ENCODE measurements at regions not wholly inside any gene's neighbourhood (a gene's known extent, or its start where the extent isn't known, plus 50 kb on each side); places are given as distances from the start of the nearest gene placed in this dataset.

DNA sequence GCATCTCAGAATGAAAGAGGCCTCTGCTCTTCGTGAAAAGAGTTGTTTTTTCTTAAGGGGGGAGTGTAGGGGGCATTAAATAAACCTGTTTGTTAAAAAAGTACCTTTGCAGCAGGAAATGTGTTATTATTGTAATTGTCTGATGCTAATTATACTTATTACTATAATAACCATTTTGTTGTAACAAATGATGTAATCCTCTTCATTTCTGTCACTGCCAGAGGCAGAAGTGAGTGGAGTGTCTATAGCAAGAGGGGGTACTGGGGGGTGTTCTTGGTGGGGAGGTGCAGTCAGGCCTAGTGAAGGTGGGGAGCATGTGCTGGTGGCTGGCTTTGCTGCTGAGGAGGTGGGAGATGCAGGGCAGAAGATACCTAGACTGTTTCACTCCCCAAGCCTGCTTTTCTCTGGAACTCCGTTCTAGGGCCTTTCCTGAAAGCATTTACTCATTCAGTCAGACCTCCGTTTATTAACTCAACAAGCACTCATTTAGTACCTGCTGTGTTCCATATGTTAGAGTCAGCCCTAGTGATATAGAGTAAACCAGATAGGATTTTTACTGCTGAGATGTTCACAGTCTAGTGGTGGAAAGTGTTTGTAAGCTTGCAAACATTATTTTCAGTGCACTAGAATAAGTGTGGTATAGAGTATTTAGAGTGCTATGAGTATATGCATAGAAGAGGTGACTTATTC lies 77.5 kb upstream of the CISTR start:
- WGBS (ENCODE audit: low lambda C conversion rate), result 32% methylated on average over 3 of the region's 3 CpGs
- Histone ChIP-seq H2AFZ (ENCODE audit: low read length) (no peak overlapping the region), H3K9ac (ENCODE audit: insufficient read depth, low read depth, low read length) (no peak overlapping the region), H3K27me3 (ENCODE audit: control insufficient read depth in 1 of 2, insufficient read depth in 2 of 2, low read length in 2 of 2) (peaks cover 0 to 18% of the 10 kb centered on the region in 2 experiments; a peak in 1 of 5 replicates), H3K9me3 (ENCODE audit: low read length) (no peaks in the 10 kb centered on the region), H4K20me1 (ENCODE audit: insufficient read depth, low read length) (no peaks in the 10 kb centered on the region), H3K79me2 (ENCODE audit: insufficient read depth, low read length) (no peaks in the 10 kb centered on the region), H3K4me2 (ENCODE audit: low read depth, low read length) (peak overlapping the region; percentile 25), H3K27ac (ENCODE audit: extremely low read length, insufficient read depth, low read length) (no peak overlapping the region), H3K4me3 (replicated peaks in 1 of 3; ENCODE audit: insufficient read depth in 1 of 3, low read depth in 2 of 3, low read length in 3 of 3) (no peak overlapping the region), H3K36me3 (replicated peaks in 1 of 2; ENCODE audit: control insufficient read depth in 1 of 2, insufficient read depth in 2 of 2, low read length in 2 of 2) (no peaks in the 10 kb centered on the region), H3K4me1 (ENCODE audit: insufficient read depth, low read length) (peaks cover 44% of the 10 kb centered on the region)
- in situ Hi-C loops (cut with HindIII; ENCODE audit: extremely low pct_ligation_motif_present, low pct_unique_long_range_greater_than_20kb), result no loop called here
- DNase-seq (ENCODE audit: low spot score) (no peak), ATAC-seq (no peak), FAIRE-seq (no peak)
- CTCF ChIA-PET (ENCODE audit: low intra/inter-chr PET ratio, low total read pairs), result no interaction called here
- no TSS peak for BruUV-seq (replicated peaks)
- POLR2A ChIA-PET, result no interaction called here
- intact Hi-C loops (cut with micrococcal nuclease; ENCODE audit: unreplicated experiment), result no loop called here
- no peak for TF ChIP-seq ZNF777 (CRISPR knock-in tag; IDR thresholded peaks at IDR 0.05)
- TF ChIP-seq PBX2 (CRISPR knock-in tag; IDR thresholded peaks at IDR 0.05), result no peak
- TF ChIP-seq BHLHE40 (IDR thresholded peaks at IDR 0.05; ENCODE audit: low read length), result no peak
- TF ChIP-seq ZNF574 (CRISPR knock-in tag; IDR thresholded peaks at IDR 0.05), result no peak
- peak in 1 of 2 experiments; percentile 45; a peak in 1 of 4 replicates for TF ChIP-seq ATF4 (CRISPR knock-in tag; IDR thresholded peaks at IDR 0.05)
- no peak for TF ChIP-seq ZSCAN21 (CRISPR knock-in tag; IDR thresholded peaks at IDR 0.05; ENCODE audit: borderline replicate concordance)
- no peak for TF ChIP-seq POLR2AphosphoS5 (IDR thresholded peaks at IDR 0.05; ENCODE audit: low read depth, low read length)
- TF ChIP-seq ZNF225 (CRISPR knock-in tag; IDR thresholded peaks at IDR 0.05), result no peak
- TF ChIP-seq TBP (CRISPR knock-in tag; IDR thresholded peaks at IDR 0.05), result no peak
- TF ChIP-seq ZNF460 (CRISPR knock-in tag; IDR thresholded peaks at IDR 0.05; ENCODE audit: borderline replicate concordance), result no peak
- TF ChIP-seq ZBTB42 (CRISPR knock-in tag; IDR thresholded peaks at IDR 0.05), result no peak
- TF ChIP-seq ATF7 (IDR thresholded peaks at IDR 0.05), result peak; percentile 36; the same call in 1 of the 2 replicates
- no peak for TF ChIP-seq ATF7 (CRISPR knock-in tag; IDR thresholded peaks at IDR 0.05)
- TF ChIP-seq, protein P1, sequence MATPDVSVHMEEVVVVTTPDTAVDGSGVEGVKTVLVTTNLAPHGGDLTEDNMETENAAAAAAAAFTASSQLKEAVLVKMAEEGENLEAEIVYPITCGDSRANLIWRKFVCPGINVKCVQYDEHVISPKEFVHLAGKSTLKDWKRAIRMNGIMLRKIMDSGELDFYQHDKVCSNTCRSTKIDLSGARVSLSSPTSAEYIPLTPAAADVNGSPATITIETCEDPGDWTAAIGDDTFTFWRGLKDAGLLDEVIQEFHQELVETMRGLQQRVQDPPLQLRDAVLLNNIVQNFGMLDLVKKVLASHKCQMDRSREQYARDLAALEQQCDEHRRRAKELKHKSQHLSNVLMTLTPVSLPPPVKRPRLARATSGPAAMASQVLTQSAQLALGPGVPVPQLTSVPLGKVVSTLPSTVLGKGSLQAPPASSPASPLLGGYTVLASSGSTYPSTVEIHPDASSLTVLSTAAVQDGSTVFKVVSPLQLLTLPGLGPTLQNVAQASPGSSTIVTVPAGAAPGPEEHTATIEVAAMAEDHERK (CRISPR knock-in tag; IDR thresholded peaks at IDR 0.05; ENCODE audit: low read depth), result no peak
- TF ChIP-seq, protein P2, sequence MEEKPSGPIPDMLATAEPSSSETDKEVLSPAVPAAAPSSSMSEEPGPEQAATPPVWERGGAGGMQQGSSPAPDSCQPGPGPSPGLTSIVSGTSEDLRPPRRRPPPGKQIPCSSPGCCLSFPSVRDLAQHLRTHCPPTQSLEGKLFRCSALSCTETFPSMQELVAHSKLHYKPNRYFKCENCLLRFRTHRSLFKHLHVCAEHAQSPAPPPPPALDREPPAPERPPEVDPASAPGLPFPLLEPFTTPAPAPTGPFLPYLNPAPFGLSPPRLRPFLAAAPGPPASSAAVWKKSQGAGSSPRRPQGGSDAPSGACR (CRISPR knock-in tag; IDR thresholded peaks at IDR 0.05), result no peak
- no peak for TF ChIP-seq SRSF1 (optimal IDR thresholded peaks at IDR 0.05; ENCODE audit: low read depth, low read length)
- no peak for TF ChIP-seq ZNF354B (CRISPR knock-in tag; IDR thresholded peaks at IDR 0.05)
- no peak for TF ChIP-seq ZNF33A (CRISPR knock-in tag; IDR thresholded peaks at IDR 0.05; ENCODE audit: borderline replicate concordance)
- no peak for TF ChIP-seq SOX6 (IDR thresholded peaks at IDR 0.05)
- TF ChIP-seq SOX6 (CRISPR knock-in tag; IDR thresholded peaks at IDR 0.05), result no peak

All from HepG2 (cell line).